Activated T-cell treated with anti-CD3 and anti-CD28 coated beads, Interleukin-2, amount 50 U/mL, for 48 hours (primary cell): ENCODE measurements at regions not wholly inside any gene's neighbourhood (a gene's known extent, or its start where the extent isn't known, plus 50 kb on each side); places are given as distances from the start of the nearest gene placed in this dataset.

Experiments used
- DNase-seq, 2 experiments: peaks; one replicate each; pipeline ENCODE4 v3.0.0-alpha.2; 2020

GRCh38 chr10:44788147-44789129 is 122.7 kb upstream of the TMEM72 start:
- DNase-seq = no peak

DNA sequence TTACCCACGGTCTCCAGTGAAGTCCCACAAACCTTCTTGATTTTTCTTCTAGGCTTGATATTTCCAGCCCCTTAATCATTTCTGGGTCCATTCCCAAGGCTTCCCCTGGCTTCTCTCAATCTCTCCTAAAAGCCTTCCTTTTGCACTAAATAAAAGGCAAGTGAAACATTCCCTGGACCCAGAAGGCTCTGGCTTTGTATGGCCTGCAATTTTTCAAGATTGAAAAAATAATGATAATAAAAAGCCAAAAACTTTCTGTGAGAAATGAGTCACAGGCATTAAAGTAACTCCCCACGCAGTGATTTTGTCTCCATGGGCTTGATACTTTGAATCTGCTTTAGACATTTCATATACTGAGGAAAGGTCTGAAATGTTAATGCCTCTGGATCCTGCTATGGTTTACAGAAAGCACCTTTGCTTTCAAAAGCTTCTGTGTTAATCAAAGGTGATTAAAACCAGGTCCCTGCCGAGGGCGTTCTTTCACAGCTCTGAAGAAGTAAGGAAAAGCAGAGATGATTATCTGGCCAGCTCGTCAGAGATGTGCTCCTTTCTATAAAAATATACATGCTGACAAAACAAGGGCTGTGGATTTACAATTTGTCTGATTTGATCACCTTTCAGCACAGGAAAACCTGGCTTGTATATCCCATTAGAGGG is 118.9 kb upstream of the TMEM72 start:
- no peak for DNase-seq

GRCh38 chr10:44799966-44800365 is 111.2 kb upstream of the TMEM72 start:
- DNase-seq = no peak

- DNase-seq = no peak
Observed at GRCh38 chr10:44801383-44802327, 109.5 kb upstream of the TMEM72 start.

GRCh38 chr10:44803862-44804261 is 107.3 kb upstream of the TMEM72 start:
- no peak for DNase-seq

GRCh38 chr10:44804661-44805060 is 106.5 kb upstream of the TMEM72 start:
- DNase-seq = no peak

- DNase-seq = no peak
Observed at GRCh38 chr10:44805466-44806210, 105.5 kb upstream of the TMEM72 start.

DNA sequence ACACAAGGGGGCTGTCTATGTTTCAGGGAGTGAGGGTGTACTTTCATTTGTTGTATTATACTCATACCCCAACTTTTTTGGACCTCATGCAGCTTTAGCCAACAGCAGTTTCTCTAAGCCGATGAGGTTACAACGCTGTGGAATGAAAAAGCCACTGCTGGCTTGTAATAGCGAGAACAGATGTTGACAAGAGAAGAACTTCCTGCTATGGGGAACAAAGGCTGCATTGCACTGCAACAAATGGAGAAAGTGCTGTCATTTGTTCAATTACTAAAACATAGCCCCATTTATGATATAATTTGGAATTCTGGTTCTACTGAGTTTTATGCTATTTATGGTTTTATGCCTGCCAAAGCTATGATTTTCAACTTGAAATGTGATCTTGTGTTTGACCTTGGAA is 104.2 kb upstream of the TMEM72 start:
- no peak for DNase-seq

DNA sequence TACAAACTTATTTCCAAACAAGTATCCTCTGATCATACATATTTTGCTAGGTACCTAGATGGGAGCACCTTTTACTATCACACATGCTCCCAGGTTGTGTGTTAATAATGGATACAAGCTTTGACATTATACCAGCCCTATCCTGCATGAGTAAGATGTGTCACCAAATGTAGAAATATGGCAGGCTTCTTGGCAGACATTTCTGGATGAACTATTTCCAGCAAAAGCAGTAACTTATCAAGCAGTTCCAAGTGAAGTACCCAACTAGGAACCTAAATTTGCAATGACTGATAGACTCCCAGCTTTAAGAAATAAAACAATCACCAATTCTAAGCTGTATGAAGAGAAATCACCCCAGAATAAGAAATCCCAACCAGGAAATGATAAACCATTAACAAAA is 103.7 kb upstream of the TMEM72 start:
- no peak for DNase-seq

DNA sequence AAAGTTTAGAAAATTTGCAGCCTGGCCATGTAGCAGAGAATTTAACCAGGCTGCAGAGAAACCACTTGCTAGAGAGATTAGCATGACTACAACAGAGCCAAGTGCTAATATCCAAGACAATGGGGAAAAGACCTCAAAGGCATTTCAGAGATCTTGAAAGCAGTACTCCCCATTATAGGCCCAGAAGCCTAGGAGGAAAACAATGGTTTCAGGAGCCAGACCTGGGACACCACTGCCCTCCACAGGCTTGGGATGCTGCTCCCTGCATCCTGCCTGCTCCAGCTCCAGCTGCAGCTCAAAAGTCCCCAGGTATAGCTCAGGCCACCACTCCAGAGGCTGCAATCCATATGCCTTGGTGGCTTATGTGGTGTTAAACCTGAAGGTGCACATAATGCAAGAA is 101.5 kb upstream of the TMEM72 start:
- DNase-seq = no peak

DNA sequence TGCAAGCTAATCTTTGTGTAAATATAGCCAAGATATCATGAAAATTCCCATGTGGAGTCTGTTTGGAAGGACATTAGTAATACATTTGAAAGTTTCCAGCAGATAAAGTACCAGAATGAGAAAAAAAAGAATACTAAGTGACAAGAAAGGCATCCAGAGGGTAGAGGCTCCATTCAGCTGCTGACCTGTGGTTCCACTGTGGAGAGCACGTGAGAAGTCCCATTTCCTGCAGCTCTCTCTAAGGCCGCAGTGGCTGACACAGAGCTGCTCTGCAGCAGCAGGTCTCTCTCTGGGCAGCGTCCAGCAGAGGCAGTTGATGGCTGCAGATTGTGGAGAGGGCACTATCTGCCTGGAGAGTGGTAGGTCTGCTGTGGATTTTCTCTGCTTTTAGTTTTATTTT is 100.1 kb upstream of the TMEM72 start:
- no peak for DNase-seq

DNA sequence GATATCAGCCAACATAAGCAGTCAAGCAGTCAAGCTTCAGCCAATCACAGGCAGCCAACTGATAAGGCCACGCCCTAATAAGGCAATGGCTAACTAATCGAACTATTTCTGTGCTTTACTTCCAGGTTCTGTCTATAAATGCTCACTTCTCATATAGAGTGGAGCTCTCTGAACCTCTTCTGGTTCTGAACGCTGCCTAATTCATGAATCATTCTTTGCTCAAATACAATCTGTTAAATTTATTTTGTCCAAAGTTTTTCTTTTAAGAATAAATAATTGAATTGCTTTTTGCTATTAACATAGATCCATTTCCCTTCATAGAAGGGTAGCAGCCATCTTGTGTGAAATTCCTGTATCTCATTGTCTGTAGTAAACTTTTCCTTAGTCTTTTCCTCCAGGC is 97.9 kb upstream of the TMEM72 start:
- no peak for DNase-seq

GRCh38 chr10:44814929-44815328 is 96.2 kb upstream of the TMEM72 start:
- no peak for DNase-seq

DNA sequence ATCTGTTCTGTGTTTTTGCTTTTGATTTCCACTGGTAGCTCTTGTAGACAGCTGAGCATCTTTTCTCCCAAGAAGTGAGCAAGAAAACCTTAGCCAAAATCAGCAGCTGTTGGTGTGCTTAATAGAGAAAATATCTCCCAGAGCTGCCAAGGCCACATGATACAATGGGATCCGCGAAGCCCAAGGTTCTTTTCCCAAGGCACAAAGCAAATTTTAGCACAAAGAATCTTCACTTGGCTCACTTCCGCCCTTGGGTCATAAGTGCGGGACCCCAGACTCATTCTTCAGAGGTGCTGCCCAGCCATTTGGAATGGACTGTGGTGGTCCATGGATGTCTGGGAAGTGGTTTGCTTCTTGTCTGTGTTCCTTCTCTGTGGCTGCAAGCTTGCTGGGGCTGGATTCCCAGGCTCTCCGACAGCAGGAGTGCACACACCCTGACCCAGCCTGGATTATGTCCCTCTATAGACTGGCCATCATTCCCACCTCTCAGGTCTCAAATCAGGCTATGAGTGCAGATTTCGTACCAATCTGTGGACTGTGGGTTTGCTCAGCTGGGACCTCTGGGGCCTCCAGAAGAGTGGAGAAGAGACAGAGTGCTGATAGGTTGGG is 93.0 kb upstream of the TMEM72 start:
- no peak for DNase-seq

DNA sequence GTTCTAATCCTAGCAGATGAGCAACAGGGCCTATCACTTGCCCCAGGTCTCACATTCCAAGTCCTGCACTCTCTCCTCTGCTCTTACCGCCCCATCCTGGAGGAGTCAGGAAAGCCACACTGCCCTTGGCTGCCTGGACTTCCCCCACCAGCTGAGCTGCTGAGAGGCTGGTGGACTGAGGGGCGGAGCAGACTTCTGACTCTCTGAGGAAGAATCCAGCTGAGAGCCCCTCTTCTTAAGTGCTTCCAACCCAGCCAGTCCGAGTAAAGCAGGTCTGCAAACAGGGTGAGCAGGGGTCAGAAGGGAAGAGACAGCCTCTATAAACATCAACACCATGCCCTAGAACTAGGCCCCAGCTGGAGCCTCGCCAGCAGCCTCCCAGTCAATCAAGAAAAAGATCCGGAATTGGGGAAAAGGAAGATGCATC is 92.4 kb upstream of the TMEM72 start:
- DNase-seq = no peak

DNA sequence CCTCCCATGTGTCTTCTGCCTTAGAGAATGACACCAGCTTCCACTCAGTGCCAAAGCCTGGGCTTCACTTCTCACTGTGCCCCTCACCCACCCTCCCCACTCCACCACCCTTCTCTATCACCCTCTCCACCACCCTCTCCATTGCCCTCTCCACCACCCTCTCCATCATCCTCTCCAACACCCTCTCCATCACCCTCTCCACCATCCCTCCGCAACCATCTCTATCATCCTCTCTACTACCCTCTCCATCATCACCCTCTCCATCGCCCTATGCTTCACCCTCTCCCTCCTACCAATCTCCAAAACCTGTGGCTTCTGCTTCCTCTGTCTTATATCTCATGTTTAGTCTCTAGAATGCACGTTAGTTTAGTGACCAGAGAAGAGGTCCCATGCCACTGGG is 91.0 kb upstream of the TMEM72 start:
- no peak for DNase-seq

DNA sequence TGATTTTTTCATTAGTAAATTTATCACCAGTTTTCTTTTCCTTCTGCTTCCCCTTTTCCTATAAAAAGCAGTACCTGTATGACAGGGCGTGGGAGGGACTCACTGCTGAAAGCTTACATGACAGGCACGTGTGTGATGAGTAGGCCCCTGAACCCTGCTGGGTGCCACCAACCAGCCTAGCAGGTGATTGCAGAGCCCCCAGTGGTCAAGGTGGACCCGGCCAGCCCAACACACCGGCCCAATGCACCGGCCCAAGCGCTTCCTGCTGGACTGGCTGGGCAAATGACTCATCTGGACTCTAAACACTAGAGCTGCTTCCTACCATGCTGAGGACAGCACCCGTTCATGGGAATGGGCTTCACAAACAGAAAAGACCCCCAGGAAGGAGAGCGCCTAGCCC is 89.8 kb upstream of the TMEM72 start:
- no peak for DNase-seq

GRCh38 chr10:44822349-44822748 is 88.8 kb upstream of the TMEM72 start:
- DNase-seq = no peak

DNA sequence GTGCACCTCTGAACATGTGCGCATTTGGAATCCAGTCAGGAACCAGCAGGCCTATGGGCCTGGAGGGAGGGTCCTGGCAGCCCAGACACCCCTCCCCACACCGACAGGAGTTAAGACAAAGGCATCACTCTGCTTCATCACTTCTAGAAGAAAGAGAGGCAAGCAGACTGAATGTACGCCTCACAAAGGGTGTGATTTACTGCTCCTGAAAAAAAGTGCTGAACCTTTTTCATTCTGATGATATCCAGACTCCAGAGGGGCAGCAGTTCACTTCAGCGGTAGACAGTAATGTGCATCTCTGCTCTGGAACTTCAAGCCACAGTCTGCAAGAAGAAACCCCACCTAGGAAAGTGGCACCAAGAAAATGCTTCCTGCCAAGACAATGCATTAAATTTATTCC is 88.2 kb upstream of the TMEM72 start:
- DNase-seq = no peak

GRCh38 chr10:44824607-44825006 is 86.5 kb upstream of the TMEM72 start:
- no peak for DNase-seq

DNA sequence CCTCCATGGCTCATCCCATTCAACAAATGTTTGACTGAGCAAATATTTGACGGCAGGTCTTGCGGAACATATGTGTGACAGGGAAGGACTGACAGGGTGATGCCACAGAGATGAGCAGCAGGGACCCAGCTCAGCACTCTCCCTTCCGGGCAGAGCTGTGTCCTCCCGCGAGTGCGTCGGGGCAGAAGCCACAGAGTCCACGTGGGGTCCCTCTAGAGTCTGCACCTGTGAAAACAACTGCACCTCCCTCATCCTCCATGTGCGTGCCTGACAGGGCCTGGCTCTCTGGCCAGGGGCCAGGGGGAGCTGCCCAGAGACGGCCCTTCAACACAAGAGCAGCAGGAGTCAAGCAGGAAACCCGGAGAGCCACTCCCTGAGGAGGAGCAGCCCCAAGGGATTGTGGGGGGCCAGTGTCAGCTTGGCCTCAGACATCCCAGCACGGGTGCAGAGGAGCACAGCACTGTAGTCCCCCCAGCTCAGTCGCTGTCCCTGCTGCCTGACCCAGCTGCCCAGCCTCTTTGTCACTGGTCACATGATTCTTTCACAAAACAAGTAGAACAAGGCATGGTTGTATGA is 83.6 kb upstream of the TMEM72 start:
- DNase-seq = no peak
